IPS-20b (cell line): ENCODE measurements at regions not wholly inside any gene's neighbourhood (a gene's known extent, or its start where the extent isn't known, plus 50 kb on each side); places are given as distances from the start of the nearest gene placed in this dataset.
A peak's percentile ranks its signal among the peaks of the same experiment; 100 is the strongest.

Source experiments
- H3K27ac ChIP-seq: one replicate; pipeline ENCODE4 v1.5.1; 2013; ENCODE audit warnings: low read length
- H3K27me3 ChIP-seq: 2 replicates; pipeline ENCODE4 v1.6.1; 2013; ENCODE audit warnings: mild to moderate bottlenecking, low read length, inconsistent platforms; ENCODE audit not compliant: insufficient read depth
- H3K36me3 ChIP-seq: 2 replicates; pipeline ENCODE4 v1.6.1; 2013; ENCODE audit warnings: low read depth, mild to moderate bottlenecking, inconsistent platforms, low read length, moderate library complexity; ENCODE audit not compliant: insufficient read depth
- H3K4me1 ChIP-seq: 2 replicates; pipeline ENCODE4 v1.6.1; 2013; ENCODE audit warnings: mild to moderate bottlenecking, control low read depth, inconsistent platforms, low read length, moderate library complexity; ENCODE audit not compliant: insufficient read depth
- H3K4me3 ChIP-seq: 2 replicates; pipeline ENCODE4 v1.5.1; 2013; ENCODE audit warnings: mild to moderate bottlenecking, low read length, inconsistent platforms
- H3K9ac ChIP-seq: 2 replicates; pipeline ENCODE4 v1.6.1; 2013; ENCODE audit warnings: low read depth, mild to moderate bottlenecking, inconsistent platforms, low read length, moderate library complexity
- H3K9me3 ChIP-seq: 2 replicates; pipeline ENCODE4 v1.6.1; 2013; ENCODE audit warnings: mild to moderate bottlenecking, low read depth, low read length, inconsistent platforms; ENCODE audit not compliant: insufficient read depth

DNA sequence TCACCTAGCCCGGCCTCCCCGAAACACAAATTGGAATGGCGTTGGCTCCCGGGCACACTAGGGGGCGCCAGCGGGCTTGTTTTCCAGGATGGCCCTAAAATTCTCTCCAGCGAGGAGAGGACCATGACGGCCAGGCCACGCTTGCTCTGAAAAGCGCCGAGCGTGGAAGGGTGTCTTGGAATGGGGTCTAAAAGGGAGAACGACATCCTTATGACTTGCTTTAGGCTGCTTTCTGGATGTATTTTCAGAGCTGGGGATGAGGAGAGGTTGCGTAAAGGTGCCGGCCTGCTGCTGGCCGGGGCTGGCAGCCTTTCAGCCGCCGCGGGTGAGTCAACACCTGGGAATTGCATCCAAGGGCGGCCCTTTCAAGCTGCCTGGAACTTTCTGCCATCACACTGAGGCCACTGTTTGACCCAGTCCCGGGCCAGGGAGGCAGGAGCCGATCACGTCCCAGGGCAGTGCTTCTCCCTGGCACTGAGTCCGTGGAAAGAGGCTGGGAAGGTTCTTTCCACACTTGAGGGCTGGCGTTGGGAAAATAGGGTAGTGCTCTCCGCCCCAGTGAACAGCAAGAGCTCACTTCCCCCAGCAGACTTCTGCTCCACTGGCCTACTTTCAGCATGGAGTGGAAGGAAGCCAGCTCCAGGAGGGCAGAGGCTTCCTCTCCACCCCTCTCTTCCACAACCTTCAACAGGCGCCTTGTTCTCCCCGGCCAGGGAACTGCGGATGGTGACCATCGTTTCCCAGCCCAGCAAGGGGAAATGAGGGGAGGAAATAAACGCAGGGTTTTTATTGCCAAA is 216.2 kb downstream of the TTC8 start:
- H3K4me3 ChIP-seq: peak overlapping the region; percentile 54; the same call in 1 of the 2 replicates
- peaks cover 6% of the 10 kb centered on the region; the same call in 1 of the 2 replicates for H3K9me3 ChIP-seq
- peak overlapping the region; percentile 58 for H3K9ac ChIP-seq
- no peak overlapping the region for H3K27ac ChIP-seq
- H3K36me3 ChIP-seq: no peaks in the 10 kb centered on the region
- peaks cover 3% of the 10 kb centered on the region; the same call in 1 of the 2 replicates for H3K4me1 ChIP-seq
- H3K27me3 ChIP-seq: peaks cover 14% of the 10 kb centered on the region; the same call in 1 of the 2 replicates

DNA sequence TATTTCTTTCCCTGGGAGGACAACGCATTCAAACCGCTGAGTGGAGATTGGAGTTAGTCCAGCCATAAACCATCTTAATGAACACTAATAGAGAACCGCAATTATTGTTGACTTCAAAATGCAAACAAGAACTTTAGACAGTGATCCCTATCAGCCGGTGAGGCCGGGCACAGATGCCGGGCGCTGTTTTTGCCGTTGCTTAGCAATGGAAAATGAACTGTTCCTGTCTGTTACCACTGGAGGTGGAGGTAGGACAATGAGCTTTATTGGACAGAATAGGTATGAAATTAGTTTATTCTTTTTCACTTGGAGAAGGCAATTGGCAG is 216.8 kb downstream of the TTC8 start:
- peaks cover 14% of the 10 kb centered on the region; the same call in 1 of the 2 replicates for H3K27me3 ChIP-seq
- peak overlapping the region; percentile 58; the same call in 1 of the 2 replicates for H3K9ac ChIP-seq
- peaks cover 3% of the 10 kb centered on the region; the same call in 1 of the 2 replicates for H3K4me1 ChIP-seq
- no peak overlapping the region for H3K27ac ChIP-seq
- H3K9me3 ChIP-seq: peaks cover 6% of the 10 kb centered on the region; the same call in 1 of the 2 replicates
- no peaks in the 10 kb centered on the region for H3K36me3 ChIP-seq
- no peak overlapping the region for H3K4me3 ChIP-seq

DNA sequence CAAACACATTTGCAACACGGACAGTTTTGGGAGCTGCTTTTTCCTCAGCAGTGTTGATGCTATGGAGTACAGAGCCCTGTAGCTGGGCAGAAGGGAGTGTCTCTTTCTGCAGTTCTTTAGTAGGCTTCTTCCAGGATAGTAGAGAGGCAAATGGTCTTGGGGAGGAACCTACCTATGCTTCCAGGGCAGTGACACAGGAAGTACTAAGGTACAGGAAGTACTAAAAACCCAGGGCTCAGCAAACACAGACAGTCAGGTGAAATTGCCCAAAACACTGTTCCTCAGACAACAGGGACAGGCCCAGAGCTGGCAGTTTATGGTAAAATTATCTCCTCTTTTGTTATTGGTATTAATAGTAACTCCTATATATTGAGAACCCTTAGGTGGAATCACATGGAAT is 217.6 kb downstream of the TTC8 start:
- Histone ChIP-seq H3K27ac (no peak overlapping the region), H3K4me1 (peaks cover 3% of the 10 kb centered on the region; the same call in 1 of the 2 replicates), H3K9ac (no peak overlapping the region), H3K9me3 (peaks cover 6% of the 10 kb centered on the region; the same call in 1 of the 2 replicates), H3K4me3 (no peak overlapping the region), H3K36me3 (no peaks in the 10 kb centered on the region), H3K27me3 (peaks cover 14% of the 10 kb centered on the region; the same call in 1 of the 2 replicates)

DNA sequence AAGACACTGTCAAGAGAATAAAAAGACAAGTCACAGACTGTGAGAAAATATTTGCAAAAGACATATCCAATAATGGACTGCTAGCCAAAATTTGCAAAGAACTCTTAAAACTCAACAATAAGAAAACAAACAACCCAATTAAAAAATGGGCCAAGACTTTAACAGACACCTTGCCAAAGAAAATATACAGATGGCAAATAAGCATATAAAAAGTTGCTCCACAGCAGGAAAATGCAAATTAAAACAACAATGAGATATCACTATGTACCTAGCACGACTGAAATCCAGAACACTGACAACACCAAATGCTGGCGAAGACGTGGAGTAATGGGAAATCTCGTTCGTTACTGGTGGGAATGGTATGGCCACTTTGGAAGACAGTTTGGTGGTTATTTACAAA is 228.9 kb downstream of the TTC8 start:
- no peaks in the 10 kb centered on the region for H3K4me1 ChIP-seq

DNA sequence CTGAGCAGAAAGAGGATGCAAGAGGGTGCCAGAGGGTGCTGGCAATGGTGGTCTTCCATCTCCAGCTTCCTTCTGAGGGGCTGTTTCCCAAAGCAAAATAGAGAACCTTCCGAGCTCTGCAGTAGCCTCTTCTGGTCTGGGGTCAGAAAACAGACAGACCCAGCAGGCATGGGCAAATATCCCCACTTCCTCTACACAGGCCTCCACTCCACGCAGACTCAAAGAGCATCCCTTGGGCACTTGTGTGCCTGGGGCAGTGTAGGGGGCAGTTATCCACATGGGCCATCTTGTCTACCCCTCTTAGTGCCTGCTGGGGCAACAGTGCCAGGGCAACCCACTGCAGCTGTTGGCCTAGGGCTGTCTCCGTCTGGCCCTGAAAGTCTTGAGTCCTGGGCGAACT is 231.9 kb downstream of the TTC8 start:
- H3K27me3 ChIP-seq: no peaks in the 10 kb centered on the region
- no peak overlapping the region for H3K4me3 ChIP-seq
- H3K9me3 ChIP-seq: no peaks in the 10 kb centered on the region; the same call in 1 of the 2 replicates
- H3K4me1 ChIP-seq: no peaks in the 10 kb centered on the region
- H3K27ac ChIP-seq: no peak overlapping the region
- no peak overlapping the region for H3K9ac ChIP-seq
- H3K36me3 ChIP-seq: no peaks in the 10 kb centered on the region

More for the DNA sequence above, 228.9 kb downstream of the TTC8 start:
- no peaks in the 10 kb centered on the region; the same call in 1 of the 2 replicates for H3K9me3 ChIP-seq
- no peaks in the 10 kb centered on the region for H3K27me3 ChIP-seq
- no peak overlapping the region for H3K9ac ChIP-seq
- H3K36me3 ChIP-seq: no peaks in the 10 kb centered on the region
- H3K4me3 ChIP-seq: no peak overlapping the region
- H3K27ac ChIP-seq: no peak overlapping the region

DNA sequence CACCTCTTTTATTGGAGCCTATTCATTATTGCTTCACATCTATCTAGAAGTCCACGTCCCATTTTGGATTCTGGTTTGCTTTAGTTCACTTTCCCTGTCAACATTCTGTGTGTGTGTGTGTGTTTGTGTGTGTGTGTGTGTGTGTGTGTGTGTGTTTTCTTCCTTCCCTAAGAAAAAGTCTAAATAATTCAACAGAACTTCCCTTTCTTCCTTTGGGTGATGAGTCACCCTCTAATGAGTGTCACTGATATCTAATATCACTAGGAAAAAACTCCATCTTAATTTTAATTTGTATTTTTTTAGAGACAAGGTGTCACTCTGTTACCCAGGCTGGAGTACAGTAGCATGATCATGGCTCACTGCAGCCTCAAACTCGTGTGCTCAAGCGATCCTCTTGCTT is 234.2 kb downstream of the TTC8 start:
- Histone ChIP-seq H3K9me3 (no peaks in the 10 kb centered on the region), H3K36me3 (no peaks in the 10 kb centered on the region), H3K9ac (no peak overlapping the region), H3K27ac (no peak overlapping the region), H3K4me3 (no peak overlapping the region), H3K27me3 (no peaks in the 10 kb centered on the region), H3K4me1 (no peaks in the 10 kb centered on the region)

DNA sequence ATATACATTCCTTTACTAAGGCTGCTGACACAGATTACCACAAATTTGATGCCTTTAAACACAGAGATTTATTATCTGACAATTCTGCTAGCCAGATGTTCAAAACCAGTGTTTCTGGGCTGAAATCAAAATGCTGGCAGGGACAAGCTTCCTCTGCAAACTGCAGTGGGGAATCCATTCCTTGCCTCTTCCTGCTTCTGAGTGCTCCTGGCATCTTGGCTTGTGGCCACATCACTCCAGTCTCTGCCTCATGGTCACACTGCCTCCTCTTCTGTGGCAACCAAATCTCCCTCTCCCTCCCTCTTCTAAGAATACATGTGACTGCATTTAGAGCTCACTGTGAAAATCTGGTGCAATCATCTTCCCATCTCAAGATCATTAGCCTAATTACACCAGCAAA is 235.7 kb downstream of the TTC8 start:
- Histone ChIP-seq H3K27me3 (no peaks in the 10 kb centered on the region), H3K27ac (no peak overlapping the region)

DNA sequence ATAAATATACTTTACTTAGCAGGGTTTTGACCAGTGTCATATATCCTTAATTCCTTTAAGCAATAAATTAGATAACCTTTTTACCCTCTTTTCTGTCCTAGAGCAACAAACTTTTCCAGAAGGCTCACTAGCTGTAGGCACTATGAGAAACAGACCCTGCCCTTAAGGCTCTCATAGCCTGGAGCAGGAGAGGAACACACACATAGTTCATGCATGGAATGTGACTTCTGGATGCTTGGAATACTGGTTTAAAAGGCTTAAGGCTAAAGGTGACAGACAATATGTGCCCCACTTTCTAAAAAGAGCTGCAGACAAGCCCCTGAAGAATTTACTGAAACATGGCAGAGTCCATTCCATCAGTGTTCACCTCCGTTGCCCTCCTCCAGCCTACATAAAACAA is 237.2 kb downstream of the TTC8 start:
- Histone ChIP-seq H3K36me3 (no peaks in the 10 kb centered on the region), H3K4me1 (no peaks in the 10 kb centered on the region), H3K27ac (no peak overlapping the region), H3K9ac (no peak overlapping the region), H3K27me3 (no peaks in the 10 kb centered on the region), H3K9me3 (no peaks in the 10 kb centered on the region), H3K4me3 (no peak overlapping the region)

More for the DNA sequence above, 235.7 kb downstream of the TTC8 start:
- Histone ChIP-seq H3K36me3 (no peaks in the 10 kb centered on the region), H3K9ac (no peak overlapping the region), H3K9me3 (no peaks in the 10 kb centered on the region), H3K4me3 (no peak overlapping the region), H3K4me1 (no peaks in the 10 kb centered on the region)

DNA sequence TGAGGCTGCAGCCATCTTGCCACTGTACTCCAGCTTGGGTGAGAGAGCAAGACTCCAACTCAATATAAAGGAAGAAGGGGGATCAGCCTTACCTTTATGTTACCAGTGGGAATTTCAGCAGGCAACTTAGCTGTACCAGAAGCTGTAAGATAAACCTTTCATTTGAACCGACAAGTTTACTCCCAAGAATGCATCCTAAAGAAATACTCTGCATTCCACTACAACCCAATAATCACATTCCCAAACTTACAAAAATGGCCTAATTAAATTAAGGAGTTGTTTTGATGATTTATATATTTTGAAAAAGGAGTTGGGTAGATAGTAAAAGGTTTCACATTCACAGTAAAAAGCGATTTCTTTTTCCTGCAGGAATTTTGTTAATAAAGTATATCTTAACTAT is 241.4 kb downstream of the TTC8 start:
- Histone ChIP-seq H3K4me1 (no peaks in the 10 kb centered on the region), H3K36me3 (no peaks in the 10 kb centered on the region), H3K27ac (no peak overlapping the region), H3K9me3 (no peaks in the 10 kb centered on the region), H3K27me3 (no peaks in the 10 kb centered on the region), H3K4me3 (no peak overlapping the region), H3K9ac (no peak overlapping the region)

DNA sequence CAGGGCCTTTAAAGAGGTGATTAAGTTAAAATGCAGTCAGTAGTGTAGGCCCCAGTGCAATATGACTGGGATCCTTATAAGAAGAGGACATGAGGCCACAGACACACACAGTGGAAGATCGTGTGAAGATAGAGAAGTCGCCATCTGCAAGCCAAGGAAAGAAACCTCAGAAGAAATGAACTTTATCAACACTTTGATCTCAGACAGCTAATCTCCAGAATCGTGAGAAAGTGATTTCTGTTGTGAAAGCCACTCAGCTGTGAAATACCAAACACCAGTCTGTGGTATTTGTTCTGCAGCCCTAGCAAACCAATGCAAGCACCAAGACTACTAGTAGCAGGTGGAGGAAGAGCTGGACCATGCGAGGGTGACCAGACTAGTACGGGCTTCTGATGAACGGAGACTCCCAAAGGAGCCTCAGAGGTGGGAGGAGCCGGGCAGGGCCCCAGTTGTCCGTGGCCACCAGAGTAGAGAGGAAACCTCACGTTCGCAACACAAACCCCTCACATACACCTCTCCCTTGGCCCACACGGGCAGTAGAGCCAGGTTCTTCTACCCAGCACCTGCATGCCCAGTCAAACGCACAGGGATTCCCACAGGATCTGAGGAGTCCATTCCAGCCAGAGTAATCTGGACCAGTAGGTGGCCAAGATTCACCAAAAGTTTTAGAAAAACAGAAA is 243.0 kb downstream of the TTC8 start:
- Histone ChIP-seq H3K4me1 (no peaks in the 10 kb centered on the region), H3K27me3 (no peaks in the 10 kb centered on the region), H3K9me3 (no peaks in the 10 kb centered on the region), H3K36me3 (no peaks in the 10 kb centered on the region), H3K4me3 (no peak overlapping the region), H3K27ac (no peak overlapping the region), H3K9ac (no peak overlapping the region)

DNA sequence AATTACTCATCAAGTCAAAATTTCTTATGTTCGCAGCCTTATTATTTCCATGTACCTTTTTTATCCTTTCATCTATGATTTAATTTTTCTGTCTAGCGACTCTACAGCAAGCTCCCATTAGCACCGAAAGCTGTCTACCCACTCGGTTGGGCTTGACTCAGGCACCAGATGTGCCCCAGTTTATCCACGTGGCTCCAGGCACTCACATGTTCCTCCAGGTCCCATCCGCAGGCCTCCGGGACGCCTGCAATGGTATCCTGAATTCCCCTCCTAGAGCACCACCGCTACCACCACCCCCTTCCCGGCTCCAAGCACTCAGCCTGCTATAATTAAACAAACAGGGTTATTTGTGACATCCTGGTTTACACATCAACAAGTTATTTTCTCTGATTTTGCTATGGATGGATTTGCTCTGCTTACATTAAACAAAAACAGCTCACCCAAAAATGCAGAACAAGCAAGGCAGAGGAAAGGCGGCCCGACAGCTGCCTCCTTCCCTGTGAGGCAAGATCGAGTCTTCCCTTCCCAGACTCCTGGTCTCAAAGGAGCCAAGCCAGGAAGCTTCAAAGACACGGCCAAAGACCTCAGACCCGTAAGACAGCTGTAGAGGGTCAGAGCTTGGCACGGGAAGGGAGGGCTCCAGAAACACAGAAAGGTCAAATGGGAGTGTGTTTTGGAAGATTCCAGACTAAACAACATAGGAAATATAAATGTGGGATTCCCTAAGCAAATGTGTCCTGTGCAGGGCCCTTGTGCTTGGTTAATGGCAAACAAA is 253.8 kb downstream of the TTC8 start:
- H3K36me3 ChIP-seq: no peaks in the 10 kb centered on the region

More for the DNA sequence above, 253.8 kb downstream of the TTC8 start:
- Histone ChIP-seq H3K9me3 (no peaks in the 10 kb centered on the region), H3K9ac (no peak overlapping the region), H3K27ac (no peak overlapping the region), H3K4me1 (no peaks in the 10 kb centered on the region), H3K4me3 (no peak overlapping the region), H3K27me3 (no peaks in the 10 kb centered on the region; the same call in none of the 2 replicates)
